ENCODE measurements at regions not wholly inside any gene's neighbourhood (a gene's known extent, or its start where the extent isn't known, plus 50 kb on each side); places are given as distances from the start of the nearest gene placed in this dataset.

DNA sequence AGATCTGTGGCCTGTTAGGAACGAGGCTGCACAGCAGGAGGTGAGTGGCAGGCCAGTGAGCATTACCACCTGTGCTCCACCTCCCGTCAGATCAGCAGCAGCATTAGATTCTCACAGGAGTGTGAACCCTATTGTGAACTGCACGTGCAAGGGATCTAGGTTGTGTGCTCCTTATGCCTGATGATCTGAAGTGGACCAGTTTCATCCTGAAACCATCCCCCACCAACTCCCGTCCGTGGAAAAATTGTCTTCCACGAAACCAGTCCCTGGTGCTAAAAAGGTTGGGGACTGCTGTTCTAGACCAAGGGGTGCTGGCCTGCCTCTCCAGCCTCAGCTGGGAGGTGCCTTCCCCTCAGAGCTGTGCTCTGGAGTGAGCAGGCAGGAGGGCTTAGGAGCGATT lies 61.4 kb downstream of the RPLP1 start:
- TF ChIP-seq EZH2 (IDR thresholded peaks at IDR 0.05; ENCODE audit: low read depth), result no peak
- TF ChIP-seq, protein P1, sequence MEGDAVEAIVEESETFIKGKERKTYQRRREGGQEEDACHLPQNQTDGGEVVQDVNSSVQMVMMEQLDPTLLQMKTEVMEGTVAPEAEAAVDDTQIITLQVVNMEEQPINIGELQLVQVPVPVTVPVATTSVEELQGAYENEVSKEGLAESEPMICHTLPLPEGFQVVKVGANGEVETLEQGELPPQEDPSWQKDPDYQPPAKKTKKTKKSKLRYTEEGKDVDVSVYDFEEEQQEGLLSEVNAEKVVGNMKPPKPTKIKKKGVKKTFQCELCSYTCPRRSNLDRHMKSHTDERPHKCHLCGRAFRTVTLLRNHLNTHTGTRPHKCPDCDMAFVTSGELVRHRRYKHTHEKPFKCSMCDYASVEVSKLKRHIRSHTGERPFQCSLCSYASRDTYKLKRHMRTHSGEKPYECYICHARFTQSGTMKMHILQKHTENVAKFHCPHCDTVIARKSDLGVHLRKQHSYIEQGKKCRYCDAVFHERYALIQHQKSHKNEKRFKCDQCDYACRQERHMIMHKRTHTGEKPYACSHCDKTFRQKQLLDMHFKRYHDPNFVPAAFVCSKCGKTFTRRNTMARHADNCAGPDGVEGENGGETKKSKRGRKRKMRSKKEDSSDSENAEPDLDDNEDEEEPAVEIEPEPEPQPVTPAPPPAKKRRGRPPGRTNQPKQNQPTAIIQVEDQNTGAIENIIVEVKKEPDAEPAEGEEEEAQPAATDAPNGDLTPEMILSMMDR (conservative IDR thresholded peaks at IDR 0.05), result no peak

Data from PC-9 (cell line).